ENCODE measurements at regions not wholly inside any gene's neighbourhood (a gene's known extent, or its start where the extent isn't known, plus 50 kb on each side); places are given as distances from the start of the nearest gene placed in this dataset.

DNA sequence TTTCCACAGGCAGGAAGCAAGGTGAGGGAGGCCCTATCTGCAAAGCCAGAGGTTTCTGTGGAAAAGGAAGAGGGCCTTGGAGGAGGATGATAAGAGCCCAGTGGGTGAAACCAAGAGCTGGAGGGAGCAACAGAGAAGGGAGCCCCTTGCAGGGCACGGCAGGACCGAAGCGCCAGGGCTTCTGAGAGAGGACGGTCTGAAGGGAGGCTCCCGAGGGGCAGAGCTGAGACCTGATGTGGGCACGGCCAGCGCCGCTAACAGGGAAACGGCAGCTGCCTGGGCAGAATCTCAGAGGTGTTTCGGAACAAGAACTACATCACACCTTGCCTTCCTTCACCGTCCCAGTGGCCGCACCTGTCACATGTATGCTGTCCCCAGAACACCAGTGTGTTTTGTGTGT lies 144.3 kb upstream of the ADARB2 start:
- Histone ChIP-seq H3K9ac (ENCODE audit: low read length) (no peak overlapping the region), H3K4me2 (replicated peaks; ENCODE audit: low read depth, low read length, poor library complexity, severe bottlenecking) (no peak overlapping the region), H2AFZ (ENCODE audit: insufficient read depth, low read depth, low read length, poor library complexity, severe bottlenecking) (no peak overlapping the region), H3K4me3 (ENCODE audit: control extremely low read depth in 1 of 5, extremely low read depth in 1 of 5, insufficient read depth in 1 of 5, low read depth in 2 of 5, low read length in 4 of 5) (no peak overlapping the region), H3K9me3 (ENCODE audit: control extremely low read depth in 1 of 3, control insufficient read depth in 2 of 3, insufficient read depth in 1 of 3, low read length in 2 of 3) (no peaks in the 10 kb centered on the region), H3K79me2 (ENCODE audit: control insufficient read depth, insufficient read depth, low read length) (no peaks in the 10 kb centered on the region), H4K20me1 (ENCODE audit: control insufficient read depth, insufficient read depth, low read length, poor library complexity, severe bottlenecking) (no peaks in the 10 kb centered on the region), H3K4me1 (ENCODE audit: control insufficient read depth in 2 of 2, insufficient read depth in 2 of 2, low read length in 2 of 2) (no peaks in the 10 kb centered on the region), H3K27me3 (replicated peaks in 1 of 4; ENCODE audit: control extremely low read depth in 1 of 4, control insufficient read depth in 3 of 4, insufficient read depth in 4 of 4, low read length in 3 of 4) (no peaks in the 10 kb centered on the region), H3K27ac (ENCODE audit: low read length in 2 of 2) (no peak overlapping the region), H3K36me3 (replicated peaks in 1 of 2; ENCODE audit: control extremely low read depth in 1 of 2, control insufficient read depth in 1 of 2, extremely low read depth in 1 of 2, insufficient read depth in 2 of 2, low read length in 1 of 2) (no peaks in the 10 kb centered on the region)
- DNase-seq: no peak
- TF ChIP-seq EZH2 (IDR thresholded peaks at IDR 0.05; ENCODE audit: borderline replicate concordance, insufficient read depth, low read depth, low read length, poor library complexity, severe bottlenecking): no peak
- TF ChIP-seq, protein P1, sequence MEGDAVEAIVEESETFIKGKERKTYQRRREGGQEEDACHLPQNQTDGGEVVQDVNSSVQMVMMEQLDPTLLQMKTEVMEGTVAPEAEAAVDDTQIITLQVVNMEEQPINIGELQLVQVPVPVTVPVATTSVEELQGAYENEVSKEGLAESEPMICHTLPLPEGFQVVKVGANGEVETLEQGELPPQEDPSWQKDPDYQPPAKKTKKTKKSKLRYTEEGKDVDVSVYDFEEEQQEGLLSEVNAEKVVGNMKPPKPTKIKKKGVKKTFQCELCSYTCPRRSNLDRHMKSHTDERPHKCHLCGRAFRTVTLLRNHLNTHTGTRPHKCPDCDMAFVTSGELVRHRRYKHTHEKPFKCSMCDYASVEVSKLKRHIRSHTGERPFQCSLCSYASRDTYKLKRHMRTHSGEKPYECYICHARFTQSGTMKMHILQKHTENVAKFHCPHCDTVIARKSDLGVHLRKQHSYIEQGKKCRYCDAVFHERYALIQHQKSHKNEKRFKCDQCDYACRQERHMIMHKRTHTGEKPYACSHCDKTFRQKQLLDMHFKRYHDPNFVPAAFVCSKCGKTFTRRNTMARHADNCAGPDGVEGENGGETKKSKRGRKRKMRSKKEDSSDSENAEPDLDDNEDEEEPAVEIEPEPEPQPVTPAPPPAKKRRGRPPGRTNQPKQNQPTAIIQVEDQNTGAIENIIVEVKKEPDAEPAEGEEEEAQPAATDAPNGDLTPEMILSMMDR (IDR thresholded peaks at IDR 0.05): no peak
- CTCF ChIA-PET: no interaction called here
- Mint-ChIP-seq H3K9me3 (ENCODE audit: insufficient read depth) (peaks cover 2% of the 10 kb centered on the region), H3K27me3 (peaks cover 7% of the 10 kb centered on the region), H3K4me3 (no peak overlapping the region), H3K27ac (no peak overlapping the region), H3K4me1 (no peaks in the 10 kb centered on the region)
- intact Hi-C loops (cut with micrococcal nuclease): no loop called here
- 93% methylated on average over 9 of the region's 12 CpGs for WGBS (ENCODE audit: insufficient coverage)
- ATAC-seq (ENCODE audit: low read depth): no peak
- POLR2A ChIA-PET: no interaction called here

DNA sequence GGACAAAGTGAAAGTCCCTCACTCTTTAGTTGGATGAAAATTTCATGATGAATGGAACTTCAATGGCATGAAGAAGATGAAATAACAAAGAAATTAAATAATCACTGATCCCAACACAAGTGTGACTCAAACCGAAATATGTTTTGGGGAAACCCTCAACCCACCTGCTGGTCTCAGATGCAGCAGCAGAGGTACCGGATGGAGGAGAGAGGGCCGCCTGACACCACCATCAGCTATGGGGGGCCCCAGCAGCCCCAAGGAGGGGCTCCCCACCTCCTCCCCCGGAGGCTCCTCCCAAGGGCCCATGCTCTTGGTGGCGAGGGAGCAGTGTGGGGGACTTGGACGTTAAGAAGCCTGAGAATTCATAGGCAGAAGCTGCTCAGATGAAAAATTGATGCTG lies 137.2 kb upstream of the ADARB2 start:
- Histone ChIP-seq H4K20me1 (ENCODE audit: control insufficient read depth, insufficient read depth, low read length, poor library complexity, severe bottlenecking) (no peaks in the 10 kb centered on the region), H3K4me2 (replicated peaks; ENCODE audit: low read depth, low read length, poor library complexity, severe bottlenecking) (no peak overlapping the region), H3K36me3 (replicated peaks in 1 of 2; ENCODE audit: control extremely low read depth in 1 of 2, control insufficient read depth in 1 of 2, extremely low read depth in 1 of 2, insufficient read depth in 2 of 2, low read length in 1 of 2) (no peaks in the 10 kb centered on the region), H2AFZ (ENCODE audit: insufficient read depth, low read depth, low read length, poor library complexity, severe bottlenecking) (no peak overlapping the region), H3K9me3 (ENCODE audit: control extremely low read depth in 1 of 3, control insufficient read depth in 2 of 3, insufficient read depth in 1 of 3, low read length in 2 of 3) (peaks cover 0 to 3% (median 0%) of the 10 kb centered on the region in 3 donors), H3K79me2 (ENCODE audit: control insufficient read depth, insufficient read depth, low read length) (no peaks in the 10 kb centered on the region), H3K9ac (ENCODE audit: low read length) (no peak overlapping the region), H3K4me3 (ENCODE audit: control extremely low read depth in 1 of 5, extremely low read depth in 1 of 5, insufficient read depth in 1 of 5, low read depth in 2 of 5, low read length in 4 of 5) (no peak overlapping the region), H3K27ac (ENCODE audit: low read length in 2 of 2) (no peak overlapping the region), H3K4me1 (ENCODE audit: control insufficient read depth in 2 of 2, insufficient read depth in 2 of 2, low read length in 2 of 2) (no peaks in the 10 kb centered on the region), H3K27me3 (replicated peaks in 1 of 4; ENCODE audit: control extremely low read depth in 1 of 4, control insufficient read depth in 3 of 4, insufficient read depth in 4 of 4, low read length in 3 of 4) (no peaks in the 10 kb centered on the region)
- H3K27me3 Mint-ChIP-seq: peaks cover 14% of the 10 kb centered on the region
- no peak for ATAC-seq (ENCODE audit: low read depth)
- no peaks in the 10 kb centered on the region for H3K4me1 Mint-ChIP-seq
- H3K4me3 Mint-ChIP-seq: no peak overlapping the region
- 68% methylated on average over 3 of the region's 6 CpGs for WGBS (ENCODE audit: insufficient coverage)
- POLR2A ChIA-PET: no interaction called here
- TF ChIP-seq, protein P1 (IDR thresholded peaks at IDR 0.05): no peak
- TF ChIP-seq EZH2 (IDR thresholded peaks at IDR 0.05; ENCODE audit: borderline replicate concordance, insufficient read depth, low read depth, low read length, poor library complexity, severe bottlenecking): no peak
- no peaks in the 10 kb centered on the region for H3K9me3 Mint-ChIP-seq (ENCODE audit: insufficient read depth)
- CTCF ChIA-PET: no interaction called here
- no peak overlapping the region for H3K27ac Mint-ChIP-seq
- DNase-seq: no peak
- intact Hi-C loops (cut with micrococcal nuclease): no loop called here

Data from B cell (primary cell).